ENCODE measurements at regions not wholly inside any gene's neighbourhood (a gene's known extent, or its start where the extent isn't known, plus 50 kb on each side); places are given as distances from the start of the nearest gene placed in this dataset.

GRCh38 chr5:143714629-143715028 is 97.3 kb upstream of the HMHB1 start:
- 73 to 83% (median 78%) methylated on average over 4 of the region's 4 CpGs for WGBS, 5 donors
- DNase-seq: no peak
- Histone ChIP-seq H3K36me3 (no peaks in the 10 kb centered on the region), H3K4me1 (peaks cover 0 to 14% (median 0%) of the 10 kb centered on the region in 4 donors), H3K9me3 (no peaks in the 10 kb centered on the region), H3K27ac (no peak overlapping the region), H3K4me3 (no peak overlapping the region), H3K27me3 (no peaks in the 10 kb centered on the region)
- TF ChIP-seq EP300 (IDR thresholded peaks at IDR 0.05) (no peak), CTCF (IDR thresholded peaks at IDR 0.05) (no peak), POLR2A (IDR thresholded peaks at IDR 0.05) (no peak), POLR2AphosphoS5 (IDR thresholded peaks at IDR 0.05) (no peak)
- intact Hi-C loops (cut with DNase I; ENCODE audit: low total_unique reads): no loop called here

- Histone ChIP-seq H3K4me3 (no peak overlapping the region), H3K36me3 (no peaks in the 10 kb centered on the region), H3K9me3 (no peaks in the 10 kb centered on the region), H3K4me1 (peaks cover 0 to 14% (median 0%) of the 10 kb centered on the region in 4 donors), H3K27me3 (no peaks in the 10 kb centered on the region), H3K27ac (no peak overlapping the region)
- DNase-seq: peak in 1 of 2 donors; percentile 47
- TF ChIP-seq POLR2AphosphoS5 (IDR thresholded peaks at IDR 0.05): no peak
- intact Hi-C loops (cut with DNase I; ENCODE audit: low total_unique reads): no loop called here
- WGBS, 5 donors: 85 to 94% (median 88%) methylated on average over 8 of the region's 8 CpGs
Observed at GRCh38 chr5:143713047-143714003, 98.6 kb upstream of the HMHB1 start.

GRCh38 chr5:143708672-143709071 is 103.3 kb upstream of the HMHB1 start:
- no peak overlapping the region for H3K4me3 ChIP-seq
- no peaks in the 10 kb centered on the region for H3K36me3 ChIP-seq
- WGBS, 5 donors: 70 to 86% (median 76%) methylated on average over 2 of the region's 2 CpGs
- H3K27me3 ChIP-seq: no peaks in the 10 kb centered on the region
- DNase-seq: peak in 1 of 2 donors; percentile 33
- TF ChIP-seq POLR2AphosphoS5 (IDR thresholded peaks at IDR 0.05): no peak
- no peak for TF ChIP-seq EP300 (IDR thresholded peaks at IDR 0.05)
- TF ChIP-seq CTCF (IDR thresholded peaks at IDR 0.05): no peak
- TF ChIP-seq POLR2A (IDR thresholded peaks at IDR 0.05): no peak
- intact Hi-C loops (cut with DNase I; ENCODE audit: low total_unique reads): no loop called here
- peaks cover 0 to 3% (median 0%) of the 10 kb centered on the region in 4 donors for H3K4me1 ChIP-seq
- no peaks in the 10 kb centered on the region for H3K9me3 ChIP-seq
- H3K27ac ChIP-seq: no peak overlapping the region

- no peaks in the 10 kb centered on the region for H3K27me3 ChIP-seq
- H3K4me3 ChIP-seq: no peak overlapping the region
- intact Hi-C loops (cut with DNase I; ENCODE audit: low total_unique reads): no loop called here
- no peaks in the 10 kb centered on the region for H3K4me1 ChIP-seq
- 40 to 91% (median 77%) methylated on average over 1 of the region's 1 CpG for WGBS, 5 donors
- DNase-seq: peak in 1 of 2 donors; percentile 39
- no peak overlapping the region for H3K27ac ChIP-seq
- TF ChIP-seq CTCF (IDR thresholded peaks at IDR 0.05): no peak
- TF ChIP-seq POLR2AphosphoS5 (IDR thresholded peaks at IDR 0.05): no peak
- TF ChIP-seq POLR2A (IDR thresholded peaks at IDR 0.05): no peak
- TF ChIP-seq EP300 (IDR thresholded peaks at IDR 0.05): no peak
- H3K36me3 ChIP-seq: no peaks in the 10 kb centered on the region
- no peaks in the 10 kb centered on the region for H3K9me3 ChIP-seq
Observed at GRCh38 chr5:143707806-143708205, 104.2 kb upstream of the HMHB1 start.

- Histone ChIP-seq H3K9me3 (no peaks in the 10 kb centered on the region), H3K27ac (no peak overlapping the region), H3K4me1 (no peaks in the 10 kb centered on the region), H3K4me3 (no peak overlapping the region), H3K27me3 (no peaks in the 10 kb centered on the region), H3K36me3 (no peaks in the 10 kb centered on the region)
- intact Hi-C loops (cut with DNase I; ENCODE audit: low total_unique reads): no loop called here
- TF ChIP-seq POLR2A (IDR thresholded peaks at IDR 0.05) (no peak), EP300 (IDR thresholded peaks at IDR 0.05) (no peak), POLR2AphosphoS5 (IDR thresholded peaks at IDR 0.05) (no peak), CTCF (IDR thresholded peaks at IDR 0.05) (no peak)
- no peak for DNase-seq
Observed at GRCh38 chr5:143705381-143705780, 106.6 kb upstream of the HMHB1 start.
